GM19025 (cell line): ENCODE measurements at regions not wholly inside any gene's neighbourhood (a gene's known extent, or its start where the extent isn't known, plus 50 kb on each side); places are given as distances from the start of the nearest gene placed in this dataset.
"Not testable (repeated sequence)": the region's sequence is repeated elsewhere in the genome, so short reads cannot be mapped to it uniquely, and the experiment has no call there.

Source experiments
- ATAC-seq: cut with Tn5 transposase; IDR thresholded peaks from one replicate; pipeline ENCODE4 v1.9.1; 2021; ENCODE audit warnings: mild to moderate bottlenecking, low read depth, moderate library complexity; ENCODE audit not compliant: unreplicated experiment

DNA sequence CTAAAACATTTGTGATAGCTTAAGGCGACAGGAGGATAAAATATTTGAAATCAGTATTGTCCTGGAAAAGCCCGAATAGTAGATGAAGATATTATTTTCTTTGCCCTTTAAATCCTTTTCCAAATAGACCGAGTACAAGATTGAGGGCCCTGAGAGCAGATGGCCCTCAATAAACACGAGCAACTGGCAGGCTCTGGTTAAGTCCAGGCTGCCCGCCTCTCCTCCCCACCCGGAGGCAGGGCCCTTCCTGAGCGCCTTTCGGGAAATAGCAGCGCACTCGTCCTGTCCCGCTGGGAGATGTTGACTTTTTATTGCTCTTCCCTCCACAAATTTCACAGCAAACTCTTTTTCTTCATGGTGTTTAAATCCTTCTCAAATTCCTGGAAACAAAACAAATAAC is 50.8 kb upstream of the MAX start:
- ATAC-seq: no peak

DNA sequence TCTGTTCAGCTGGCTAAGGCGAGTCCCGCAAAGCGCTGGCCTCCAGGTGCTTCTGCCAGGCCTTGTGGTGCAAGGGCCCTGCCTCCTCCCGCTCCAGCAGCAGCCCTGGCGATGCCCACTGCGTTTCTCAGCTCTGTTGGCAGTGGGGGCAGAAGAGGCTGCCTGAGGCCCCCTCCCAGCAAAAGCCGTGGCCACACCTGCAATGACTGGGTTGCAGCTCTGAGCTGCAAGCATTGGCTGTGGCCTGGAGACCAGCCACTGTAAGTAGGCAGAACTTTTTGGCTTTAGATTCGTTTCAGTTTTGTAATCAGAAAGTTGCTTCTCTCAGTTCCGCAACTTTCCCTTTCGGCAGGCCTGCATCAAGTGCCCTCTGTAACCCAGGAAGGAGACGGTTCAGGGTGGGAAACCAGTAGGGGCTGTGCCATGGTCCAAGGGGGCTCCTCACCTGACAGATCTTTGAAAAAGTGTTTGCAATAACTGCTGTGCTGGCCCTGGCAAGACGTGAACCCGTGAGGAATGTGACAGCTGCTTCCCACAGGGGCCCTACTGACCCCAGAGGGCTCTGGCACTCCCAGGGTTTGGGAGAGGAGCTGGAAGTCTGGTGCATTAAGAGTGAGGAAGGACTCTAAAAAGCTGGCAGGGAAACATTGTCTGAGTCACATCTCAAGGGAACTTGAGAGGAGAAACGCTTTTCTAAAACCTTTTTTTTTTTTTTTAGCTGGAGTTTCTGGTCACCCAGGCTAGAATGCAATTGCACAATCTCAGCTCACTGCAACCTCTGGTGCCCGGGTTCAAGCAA is 54.5 kb upstream of the MAX start:
- ATAC-seq: peak; percentile 78

DNA sequence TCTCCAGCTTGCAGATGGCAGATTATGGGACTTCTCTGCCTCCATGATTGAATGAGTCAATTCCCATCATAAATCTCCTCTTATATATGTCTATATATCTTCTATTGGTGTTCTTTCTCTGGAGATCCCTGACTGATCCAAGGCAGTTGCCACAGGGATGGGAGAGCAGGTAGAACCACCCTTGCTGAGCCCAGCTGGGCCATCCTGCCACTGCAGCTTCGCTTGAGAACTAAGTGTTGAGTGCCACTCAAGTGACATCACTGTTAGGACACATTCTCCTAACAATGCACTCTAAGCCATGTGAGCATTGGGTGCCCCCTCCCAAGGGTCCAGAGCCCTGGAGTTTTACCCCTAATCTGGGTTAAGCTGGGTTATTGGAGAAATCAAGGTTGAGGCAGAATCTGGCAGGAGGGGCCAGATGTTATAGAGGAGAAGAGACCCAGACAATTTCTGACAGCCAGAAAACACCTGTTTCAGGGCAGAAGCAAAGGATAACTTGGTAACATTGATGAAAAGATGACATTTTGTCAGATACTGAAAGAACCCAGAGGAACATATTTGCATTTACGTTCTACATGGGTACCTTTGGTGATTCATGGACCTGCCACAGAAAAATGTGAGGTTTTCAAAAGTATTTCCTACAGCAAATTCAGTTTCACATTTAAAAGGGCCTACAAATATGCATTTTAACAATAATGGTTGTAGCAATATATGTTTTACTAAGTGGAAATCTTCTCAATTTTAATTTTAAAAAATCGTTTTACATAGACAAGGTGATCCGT is 57.2 kb upstream of the MAX start:
- ATAC-seq: peak; percentile 51

DNA sequence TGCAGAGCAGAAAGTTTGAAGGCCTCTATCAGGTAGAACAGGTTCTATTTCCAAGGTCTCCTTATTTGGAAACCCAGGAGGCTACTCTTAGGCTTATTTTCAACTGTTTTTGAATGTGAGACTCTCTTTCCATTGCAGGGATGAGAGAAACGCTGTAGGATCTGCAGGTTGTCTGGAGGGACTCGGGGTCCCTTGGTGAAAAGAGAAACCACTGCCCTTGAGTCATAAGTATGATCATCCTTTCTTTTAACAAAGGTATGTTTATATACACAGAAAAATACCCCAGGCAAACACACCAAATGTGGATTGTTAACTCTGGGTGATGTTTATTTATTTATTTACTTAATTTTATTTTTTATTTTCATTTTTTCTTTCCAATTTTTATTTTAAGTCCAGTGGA is 57.8 kb upstream of the MAX start:
- ATAC-seq: no peak

DNA sequence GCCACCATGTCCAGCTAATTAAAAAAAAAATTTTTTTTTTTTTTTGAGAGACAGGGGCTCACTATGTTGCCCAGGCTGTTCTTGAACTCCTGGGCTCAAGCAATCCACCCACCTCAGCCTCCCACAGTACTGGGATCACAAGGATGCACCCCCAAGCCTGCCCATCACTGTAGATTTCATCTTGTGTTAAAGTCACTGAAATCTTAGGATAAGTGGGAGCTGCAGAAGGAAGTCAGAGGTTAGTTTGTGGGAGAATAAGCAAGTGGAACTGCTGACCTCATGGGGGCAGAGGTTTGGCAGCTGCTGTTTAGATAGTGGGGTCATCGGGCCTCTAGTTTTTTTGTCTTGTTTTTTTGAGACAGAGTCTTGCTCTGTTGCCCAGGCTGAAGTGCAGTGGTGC is 59.7 kb upstream of the MAX start:
- no peak for ATAC-seq

DNA sequence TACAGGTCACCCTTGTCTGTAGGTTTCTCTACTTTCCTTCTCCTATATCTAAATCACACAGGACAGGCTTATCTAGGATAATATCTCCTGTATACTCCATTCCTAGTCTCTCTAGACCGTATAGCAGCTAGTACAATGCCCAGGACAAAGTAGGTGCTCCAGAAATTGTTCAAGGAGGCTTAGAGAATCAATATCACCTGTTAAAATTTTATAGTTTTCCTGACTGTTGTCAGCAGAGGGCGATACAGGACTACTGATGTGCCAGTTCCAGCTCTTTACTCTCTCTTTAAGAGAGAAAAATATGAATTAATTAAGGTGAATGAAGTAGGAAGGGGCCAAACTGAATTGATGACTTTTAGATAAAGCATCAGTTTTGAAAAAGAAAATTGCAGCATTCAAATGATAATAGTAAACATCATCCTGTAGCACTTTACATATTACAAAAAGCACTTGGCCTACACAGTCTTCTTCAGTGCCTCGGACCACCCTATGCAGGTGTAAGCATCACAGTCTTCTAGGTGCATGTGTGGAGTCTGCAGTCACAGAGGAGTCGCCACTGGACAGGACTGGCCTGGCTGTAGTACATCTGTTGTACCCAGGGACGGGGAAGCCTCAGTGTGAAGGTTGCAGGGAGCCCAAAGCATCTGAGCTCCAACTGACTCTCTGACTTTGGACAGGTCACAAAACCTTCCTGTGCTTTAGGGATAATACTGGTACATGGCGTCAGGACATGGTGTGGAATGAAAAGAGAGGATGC is 61.9 kb upstream of the MAX start:
- ATAC-seq: no peak

DNA sequence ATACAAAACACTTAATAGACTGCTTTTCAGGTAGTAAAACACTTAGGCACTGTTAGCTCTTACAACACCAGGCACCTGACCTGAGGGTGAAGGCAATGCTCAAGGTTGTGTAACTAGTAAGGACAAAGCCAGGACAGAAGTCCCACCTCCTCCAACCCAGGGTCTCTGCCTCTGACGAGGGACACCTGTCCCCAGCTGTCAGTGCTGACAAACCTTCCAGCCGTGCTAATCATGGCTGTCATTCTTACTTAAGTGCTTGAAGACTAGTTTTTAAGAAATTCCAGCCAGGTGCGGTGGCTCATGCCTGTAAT is 62.5 kb upstream of the MAX start:
- ATAC-seq: no peak

DNA sequence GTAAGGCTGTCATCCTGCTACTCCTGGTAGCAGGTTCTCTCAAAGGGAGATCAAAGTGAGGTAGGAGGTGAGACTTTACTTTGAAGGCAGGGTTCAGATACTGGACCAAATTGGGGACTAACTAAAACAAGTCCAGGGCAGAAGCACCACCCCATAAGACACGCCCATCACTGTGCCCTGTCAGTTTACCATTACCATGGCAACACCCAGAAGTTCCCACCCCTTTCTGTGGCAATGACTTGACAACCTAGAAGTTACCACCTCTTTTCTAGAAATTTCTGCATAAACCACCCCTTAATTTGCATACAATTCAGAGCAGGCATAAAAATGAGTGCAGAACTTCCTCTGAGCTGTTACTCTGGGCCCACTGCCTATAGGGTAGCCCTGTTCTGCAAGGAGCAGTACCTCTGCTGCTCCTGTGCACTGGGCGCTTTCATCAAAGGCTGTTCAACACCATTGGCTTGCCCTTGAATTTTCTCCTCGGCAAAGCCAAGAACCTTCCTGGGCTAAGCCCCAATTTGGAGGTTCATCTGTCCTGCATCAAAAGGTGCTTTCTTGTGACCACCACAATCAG is 64.8 kb upstream of the MAX start:
- ATAC-seq: no peak

DNA sequence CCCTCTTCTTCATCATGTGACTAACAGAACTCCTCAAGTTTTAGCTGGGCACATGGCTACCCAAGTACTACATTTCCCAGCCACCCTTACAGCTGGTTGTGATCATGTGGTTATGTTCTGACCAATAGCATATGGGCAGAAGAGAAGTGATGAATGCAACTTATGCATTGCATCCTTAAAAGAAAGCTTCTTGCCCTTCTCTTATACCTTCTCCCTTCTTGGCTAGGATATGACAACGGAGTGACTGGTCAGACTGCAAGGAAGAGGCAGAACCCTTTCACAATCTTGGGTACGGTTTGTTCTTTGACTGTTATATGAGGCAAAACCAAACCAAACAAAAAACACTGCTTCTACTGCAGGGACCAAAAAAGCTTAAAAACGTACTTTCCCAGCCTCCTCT is 66.5 kb upstream of the MAX start:
- ATAC-seq: no peak

DNA sequence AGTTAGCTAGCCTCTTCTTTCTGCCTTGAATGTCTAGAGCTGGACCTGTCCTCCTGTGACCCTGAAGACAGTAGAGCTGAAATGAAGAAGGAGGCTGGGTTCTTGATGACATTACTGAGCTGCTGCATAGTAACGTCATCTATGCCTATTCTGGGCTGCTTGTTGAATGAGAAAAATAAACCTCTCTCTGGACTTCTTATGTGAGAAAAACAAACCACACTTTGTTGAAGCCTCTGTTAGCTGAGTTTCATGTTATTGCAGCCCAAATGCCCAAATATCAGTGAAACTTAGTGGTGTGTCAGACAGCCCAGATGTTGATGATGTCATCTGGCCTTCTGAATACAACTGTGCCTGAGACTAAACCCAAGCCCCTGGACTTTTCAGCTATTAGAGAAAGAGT is 67.0 kb upstream of the MAX start:
- ATAC-seq: peak; percentile 90

DNA sequence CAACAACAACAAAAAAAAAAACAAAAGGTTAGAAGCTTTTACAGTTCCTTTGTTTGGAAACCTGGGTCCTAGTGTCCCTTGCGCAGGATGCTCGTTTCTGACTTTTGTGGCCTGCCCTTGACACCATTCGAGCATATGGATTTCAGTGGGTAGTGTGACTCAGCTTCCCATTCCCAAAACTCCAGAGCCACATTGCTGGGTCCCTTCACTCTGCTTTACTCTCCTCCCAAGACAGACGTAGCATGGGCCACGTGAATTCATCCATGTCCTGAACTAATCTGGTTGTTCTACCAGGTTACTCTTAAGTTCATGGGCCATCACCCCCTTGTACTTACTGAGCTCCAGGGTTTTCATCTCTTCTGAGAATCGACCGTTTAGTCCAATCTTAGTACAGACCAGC is 68.0 kb upstream of the MAX start:
- ATAC-seq: no peak

DNA sequence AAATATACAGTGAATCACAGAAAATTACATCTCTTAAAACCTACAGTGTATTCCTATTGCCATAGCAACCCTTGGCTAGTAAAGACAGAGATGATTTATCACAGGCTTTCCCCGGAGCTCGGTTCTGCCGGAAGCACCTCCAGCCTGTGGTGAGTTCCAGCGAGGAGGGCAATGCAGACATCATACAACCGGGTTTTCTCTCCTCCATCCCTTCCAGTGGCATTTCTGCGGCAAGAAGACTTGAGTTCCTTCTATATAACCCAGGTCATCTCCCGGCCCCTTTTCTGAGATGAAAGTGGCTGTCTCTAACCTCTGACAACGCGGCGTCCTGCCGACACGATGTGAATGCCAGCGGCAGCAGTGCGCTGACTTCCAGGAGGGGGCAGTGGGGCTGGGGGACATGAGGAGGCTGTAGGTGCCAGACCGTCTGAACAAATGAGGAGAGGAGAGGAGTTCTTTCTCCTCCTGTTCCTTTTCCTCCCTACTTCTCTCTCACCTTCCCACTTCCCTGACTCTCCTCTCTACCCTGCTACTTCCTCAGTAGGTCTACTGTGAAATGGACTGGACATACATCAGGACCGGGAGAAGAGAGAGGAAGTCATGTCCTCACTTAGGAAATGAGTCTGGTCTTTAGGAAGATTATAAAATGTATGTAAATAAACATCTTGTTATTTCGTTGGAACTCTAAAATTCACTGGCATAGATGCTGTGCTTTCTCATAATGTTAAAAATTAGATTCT is 68.6 kb upstream of the MAX start:
- no peak for ATAC-seq

DNA sequence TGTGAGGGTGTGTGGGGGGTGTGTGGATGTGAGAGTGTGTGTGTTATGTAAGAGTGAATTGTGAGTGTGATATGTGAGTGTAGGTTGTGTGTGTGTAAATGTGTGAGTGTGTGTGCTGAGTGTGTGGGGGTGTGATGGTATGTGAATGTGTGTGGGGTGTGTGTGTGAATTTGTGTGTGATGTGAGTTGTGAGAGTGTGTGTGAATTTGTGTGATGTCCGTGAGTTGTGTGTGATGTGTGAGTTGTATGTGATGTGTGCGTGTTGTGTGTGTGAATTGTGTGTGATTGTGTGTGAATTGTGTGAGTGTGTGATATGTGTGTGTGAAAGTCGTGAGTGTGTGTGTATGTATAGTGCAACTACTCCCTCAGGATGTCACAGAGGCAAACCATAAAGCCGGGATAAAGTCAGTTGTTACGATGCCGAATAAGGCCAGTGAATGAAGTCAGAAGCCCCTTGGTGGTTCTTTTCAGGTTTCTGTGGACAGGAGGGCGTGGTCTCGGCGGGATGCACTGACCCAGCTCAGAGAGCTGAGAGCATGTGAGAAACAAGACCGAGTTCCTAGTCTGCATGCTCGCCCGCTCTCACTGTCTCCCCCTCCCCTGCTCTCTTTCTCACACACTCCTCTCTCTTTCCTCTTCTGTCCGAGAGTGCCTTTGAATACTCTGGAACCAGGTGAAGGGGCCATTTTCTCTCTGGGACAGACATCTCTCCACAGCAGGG is 71.8 kb upstream of the MAX start:
- ATAC-seq: no peak

DNA sequence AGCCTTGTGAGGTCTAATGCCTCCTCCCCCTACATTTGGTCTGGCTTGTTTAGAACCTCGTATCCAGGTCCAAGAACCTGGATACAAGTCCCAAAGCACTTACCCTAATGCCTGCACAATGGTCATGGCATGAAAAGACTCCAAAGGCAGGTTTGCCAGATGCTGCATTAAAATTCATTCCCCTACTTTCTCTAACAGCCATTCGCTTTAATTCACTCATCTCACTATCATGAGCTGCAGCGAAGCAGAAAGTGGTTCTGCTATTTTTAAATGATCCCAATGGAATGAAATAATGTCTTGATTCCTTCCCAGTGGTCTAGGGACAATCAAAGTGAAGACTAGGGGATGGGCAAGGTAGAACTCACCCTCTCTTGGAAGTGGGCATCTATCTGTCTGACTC is 72.5 kb upstream of the MAX start:
- no peak for ATAC-seq

DNA sequence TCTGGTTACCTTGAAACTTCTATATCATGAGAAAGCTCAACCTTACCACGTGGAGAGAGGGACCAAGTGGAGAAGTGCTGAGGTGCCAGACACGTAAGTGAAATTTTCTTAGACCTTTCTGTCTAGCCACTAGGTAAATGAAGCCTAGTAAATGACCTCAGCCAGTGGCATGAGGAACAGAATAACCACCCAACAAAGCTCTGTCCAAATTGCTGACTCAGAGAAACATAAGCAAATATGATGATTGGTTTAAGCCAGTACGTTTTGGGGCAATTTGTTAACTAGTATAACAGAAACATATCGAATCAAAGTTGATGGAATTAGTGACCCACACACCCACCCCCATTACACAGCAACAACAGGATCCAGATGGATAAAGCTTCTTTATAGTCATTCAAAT is 75.2 kb upstream of the MAX start:
- no peak for ATAC-seq

DNA sequence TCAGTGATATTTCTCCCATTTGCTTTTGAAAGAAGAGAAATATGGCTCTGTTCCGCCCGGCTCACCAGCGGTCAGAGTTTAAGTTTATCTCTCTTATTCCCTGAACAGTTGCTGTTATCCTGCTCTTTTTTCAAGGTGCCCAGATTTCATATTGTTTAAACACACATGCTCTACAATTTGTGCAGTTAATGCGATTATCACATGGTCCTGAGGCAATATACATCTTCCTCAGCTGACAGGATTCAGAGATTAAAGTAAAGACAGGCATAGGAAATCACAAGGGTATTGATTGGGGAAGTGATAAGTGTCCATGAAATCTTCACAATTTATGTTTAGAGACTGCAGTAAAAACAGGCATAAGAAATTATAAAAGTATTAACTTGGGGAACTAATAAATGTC is 76.9 kb upstream of the MAX start:
- not testable (repeated sequence) for ATAC-seq

DNA sequence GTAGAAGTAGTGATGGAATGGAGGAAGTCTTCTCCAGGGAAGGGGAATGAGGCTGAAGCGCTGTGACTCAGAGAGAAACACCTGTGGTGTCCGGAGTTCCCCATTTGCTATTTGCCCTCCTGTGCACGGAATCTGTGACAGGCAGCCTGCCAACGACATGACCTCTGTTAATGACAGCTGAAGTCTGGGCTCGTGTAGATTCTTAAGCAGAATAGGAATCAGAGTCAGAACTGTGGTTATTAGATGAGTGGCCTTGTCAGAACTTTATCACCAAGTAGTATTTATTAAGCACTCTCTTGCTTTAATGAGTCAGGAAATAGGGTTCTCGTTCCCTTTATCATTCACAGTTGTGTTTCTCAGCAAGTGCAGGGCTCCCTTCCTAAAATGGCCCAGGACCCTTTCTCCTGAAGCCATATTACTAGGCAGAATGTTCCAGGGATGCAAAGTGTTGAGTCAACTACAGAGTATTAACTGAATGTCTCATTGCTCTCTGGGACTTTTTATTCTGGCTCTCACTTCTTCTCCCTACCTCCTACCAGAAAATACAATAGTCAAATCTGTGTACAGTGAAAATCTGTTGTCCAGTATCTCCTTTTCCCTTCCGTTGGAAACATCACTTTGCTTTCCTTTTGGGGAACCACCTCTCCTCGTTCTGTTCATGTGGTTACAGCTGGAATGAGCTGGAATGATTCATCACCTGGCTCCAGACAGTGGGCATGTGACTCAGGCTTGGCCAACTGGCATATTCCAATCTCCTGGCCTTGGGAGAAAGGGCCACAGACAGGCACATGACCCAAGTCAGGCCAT is 77.8 kb upstream of the MAX start:
- peak; percentile 93 for ATAC-seq

DNA sequence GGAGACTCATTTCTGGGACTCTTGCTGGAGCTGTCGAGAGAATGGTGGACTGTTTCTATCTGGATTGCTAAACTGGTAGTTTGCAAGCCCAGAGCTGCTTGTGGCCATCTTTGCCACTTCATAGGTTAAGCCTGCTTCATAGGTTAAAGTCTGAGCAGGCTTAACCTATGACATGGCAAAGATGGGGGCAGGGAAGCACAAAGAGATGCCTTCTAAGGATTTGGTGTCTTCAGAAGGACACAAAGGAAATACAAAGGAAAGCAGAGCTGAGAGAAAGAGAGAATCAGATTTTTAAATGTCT is 78.4 kb upstream of the MAX start:
- no peak for ATAC-seq

DNA sequence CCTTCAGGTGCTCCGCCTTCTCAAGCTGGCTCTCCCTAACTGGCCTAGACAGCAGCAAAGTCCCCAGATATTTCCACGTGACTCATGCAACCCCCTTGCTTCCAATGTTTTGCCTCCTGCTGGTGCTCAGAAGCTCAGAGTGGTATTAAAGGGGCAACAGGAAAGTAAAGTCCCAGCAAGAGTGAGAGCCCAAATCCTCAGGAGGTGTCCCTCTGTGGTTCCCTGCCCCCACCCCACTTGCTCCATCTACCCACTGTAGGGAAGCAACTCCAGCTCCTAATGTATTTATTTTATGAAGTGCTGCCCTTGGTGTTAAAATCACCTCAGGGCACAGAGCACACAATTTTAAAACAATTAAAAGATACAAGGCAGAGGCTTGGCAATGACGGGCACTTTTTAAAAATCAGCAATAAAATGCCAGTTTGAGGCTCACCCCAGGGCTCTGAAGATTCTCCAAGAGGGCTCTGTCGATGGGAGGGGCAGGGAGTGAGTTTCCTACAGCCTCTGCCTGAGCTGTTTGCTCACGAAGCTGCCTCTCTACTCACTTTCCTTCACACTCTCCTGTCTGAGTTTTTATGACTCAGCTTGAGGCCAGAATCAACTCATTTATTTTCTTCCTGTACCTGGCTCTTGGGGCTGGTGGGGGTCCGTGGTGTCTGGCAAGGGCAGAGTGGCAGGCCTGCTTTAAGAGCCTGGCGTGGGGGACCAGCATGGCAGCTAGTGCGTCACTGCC is 81.9 kb upstream of the MAX start:
- no peak for ATAC-seq
